Stimulated activated naive CD8-positive, alpha-beta T cell treated with anti-CD3 and anti-CD28 coated beads, Interleukin-15, amount 100 ng/mL, for 72 hours (primary cell): ENCODE measurements at regions not wholly inside any gene's neighbourhood (a gene's known extent, or its start where the extent isn't known, plus 50 kb on each side); places are given as distances from the start of the nearest gene placed in this dataset.

Source experiments
- ATAC-seq: fragments of 150-1000 bp; cut with Tn5 transposase; 2 replicates; pipeline ENCODE4 v1.10.0; 2021; ENCODE audit warnings: mild to moderate bottlenecking, moderate library complexity
- DNase-seq, 2 donors: peaks; one replicate each; pipeline ENCODE4 v3.0.0; 2021 to 2022
- H3K27ac Mint-ChIP-seq, 2 donors: one replicate each; pipeline ENCODE4 v1.8.0; 2022; ENCODE audit warnings: mild to moderate bottlenecking in 2 of 2, mixed read lengths in 2 of 2, moderate library complexity in 2 of 2
- H3K27me3 Mint-ChIP-seq: one replicate; pipeline ENCODE4 v1.8.0; 2022; ENCODE audit warnings: mixed read lengths
- H3K4me1 Mint-ChIP-seq: one replicate; pipeline ENCODE4 v1.8.0; 2022; ENCODE audit warnings: mild to moderate bottlenecking, mixed read lengths
- H3K4me3 Mint-ChIP-seq, 2 donors: one replicate each; pipeline ENCODE4 v1.8.0; 2022; ENCODE audit warnings: mild to moderate bottlenecking in 2 of 2, mixed read lengths in 2 of 2, moderate library complexity in 1 of 2
- H3K9me3 Mint-ChIP-seq, 2 donors: one replicate each; pipeline ENCODE4 v1.8.0; 2022; ENCODE audit warnings: mixed read lengths in 2 of 2

- Mint-ChIP-seq H3K27me3 (no peaks in the 10 kb centered on the region), H3K4me3 (no peak overlapping the region), H3K27ac (no peak overlapping the region), H3K4me1 (no peaks in the 10 kb centered on the region), H3K9me3 (peaks cover 18 to 25% of the 10 kb centered on the region in 2 donors)
- DNase-seq (no peak), ATAC-seq (no peak)
Observed at GRCh38 chr7:52715701-52716100, 319.7 kb upstream of the POM121L12 start.

- Mint-ChIP-seq H3K4me3 (no peak overlapping the region), H3K4me1 (no peaks in the 10 kb centered on the region), H3K27me3 (no peaks in the 10 kb centered on the region), H3K27ac (no peak overlapping the region), H3K9me3 (peaks cover 18 to 25% of the 10 kb centered on the region in 2 donors)
- DNase-seq (no peak), ATAC-seq (no peak)
Observed at GRCh38 chr7:52712938-52713337, 322.5 kb upstream of the POM121L12 start.

GRCh38 chr7:52711951-52712350, 323.5 kb upstream of the POM121L12 start:
- Mint-ChIP-seq H3K4me3 (no peak overlapping the region), H3K9me3 (peaks cover 18 to 25% of the 10 kb centered on the region in 2 donors), H3K27me3 (no peaks in the 10 kb centered on the region), H3K4me1 (no peaks in the 10 kb centered on the region), H3K27ac (no peak overlapping the region)
- DNase-seq = no peak
- ATAC-seq = no peak

- no peaks in the 10 kb centered on the region for H3K27me3 Mint-ChIP-seq
- H3K4me3 Mint-ChIP-seq = no peak overlapping the region
- no peak overlapping the region for H3K27ac Mint-ChIP-seq
- DNase-seq (no peak), ATAC-seq (no peak)
- no peaks in the 10 kb centered on the region for H3K4me1 Mint-ChIP-seq
- H3K9me3 Mint-ChIP-seq = peaks cover 13 to 17% of the 10 kb centered on the region in 2 donors
Observed at GRCh38 chr7:52708846-52709245, 326.6 kb upstream of the POM121L12 start.

- Mint-ChIP-seq H3K27me3 (no peaks in the 10 kb centered on the region), H3K4me3 (no peak overlapping the region), H3K9me3 (peaks cover 0 to 9% of the 10 kb centered on the region in 2 donors), H3K4me1 (no peaks in the 10 kb centered on the region), H3K27ac (no peak overlapping the region)
- DNase-seq (no peak), ATAC-seq (no peak)
Observed at GRCh38 chr7:52705768-52706167, 329.7 kb upstream of the POM121L12 start.

- Mint-ChIP-seq H3K27me3 (no peaks in the 10 kb centered on the region), H3K4me3 (no peak overlapping the region), H3K4me1 (no peaks in the 10 kb centered on the region), H3K27ac (no peak overlapping the region), H3K9me3 (peaks cover 8 to 15% of the 10 kb centered on the region in 2 donors)
- DNase-seq (no peak), ATAC-seq (no peak)
Observed at GRCh38 chr7:52700349-52700748, 335.1 kb upstream of the POM121L12 start.

GRCh38 chr7:52695973-52696595, 339.3 kb upstream of the POM121L12 start:
- no peak for ATAC-seq
- H3K4me1 Mint-ChIP-seq = no peaks in the 10 kb centered on the region
- peaks cover 6 to 14% of the 10 kb centered on the region in 2 donors for H3K9me3 Mint-ChIP-seq
- H3K4me3 Mint-ChIP-seq = no peak overlapping the region
- H3K27me3 Mint-ChIP-seq = no peaks in the 10 kb centered on the region
- no peak for DNase-seq
- no peak overlapping the region for H3K27ac Mint-ChIP-seq

- ATAC-seq (no peak), DNase-seq (no peak)
- H3K27ac Mint-ChIP-seq = no peak overlapping the region
- H3K9me3 Mint-ChIP-seq = peaks cover 5 to 24% of the 10 kb centered on the region in 2 donors
- H3K4me1 Mint-ChIP-seq = no peaks in the 10 kb centered on the region
- no peak overlapping the region for H3K4me3 Mint-ChIP-seq
- no peaks in the 10 kb centered on the region for H3K27me3 Mint-ChIP-seq
Observed at GRCh38 chr7:52691257-52691656, 344.2 kb upstream of the POM121L12 start.

- ATAC-seq (no peak), DNase-seq (no peak)
- H3K9me3 Mint-ChIP-seq = peaks cover 5 to 24% of the 10 kb centered on the region in 2 donors
- no peaks in the 10 kb centered on the region for H3K4me1 Mint-ChIP-seq
- H3K27ac Mint-ChIP-seq = no peak overlapping the region
- no peak overlapping the region for H3K4me3 Mint-ChIP-seq
- no peaks in the 10 kb centered on the region for H3K27me3 Mint-ChIP-seq
Observed at GRCh38 chr7:52689912-52690311, 345.5 kb upstream of the POM121L12 start.

- no peaks in the 10 kb centered on the region for H3K27me3 Mint-ChIP-seq
- no peak overlapping the region for H3K27ac Mint-ChIP-seq
- ATAC-seq (no peak), DNase-seq (no peak)
- H3K4me3 Mint-ChIP-seq = no peak overlapping the region
- H3K9me3 Mint-ChIP-seq = peaks cover 5 to 32% of the 10 kb centered on the region in 2 donors
- H3K4me1 Mint-ChIP-seq = no peaks in the 10 kb centered on the region
Observed at GRCh38 chr7:52685333-52685732, 350.1 kb upstream of the POM121L12 start.

- H3K9me3 Mint-ChIP-seq = peaks cover 5 to 30% of the 10 kb centered on the region in 2 donors
Observed at GRCh38 chr7:52684388-52684787, 351.0 kb upstream of the POM121L12 start.

GRCh38 chr7:52682993-52683392, 352.4 kb upstream of the POM121L12 start:
- Mint-ChIP-seq H3K27me3 (no peaks in the 10 kb centered on the region), H3K4me3 (no peak overlapping the region), H3K9me3 (peaks cover 5 to 27% of the 10 kb centered on the region in 2 donors), H3K4me1 (no peaks in the 10 kb centered on the region), H3K27ac (no peak overlapping the region)
- DNase-seq = no peak
- no peak for ATAC-seq

More at GRCh38 chr7:52684388-52684787, 351.0 kb upstream of the POM121L12 start:
- DNase-seq (no peak), ATAC-seq (no peak)
- Mint-ChIP-seq H3K4me3 (no peak overlapping the region), H3K4me1 (no peaks in the 10 kb centered on the region), H3K27ac (no peak overlapping the region), H3K27me3 (no peaks in the 10 kb centered on the region)

- Mint-ChIP-seq H3K4me3 (no peak overlapping the region), H3K27me3 (no peaks in the 10 kb centered on the region), H3K4me1 (no peaks in the 10 kb centered on the region), H3K27ac (no peak overlapping the region), H3K9me3 (no peaks in the 10 kb centered on the region)
- DNase-seq (no peak), ATAC-seq (no peak)
Observed at GRCh38 chr7:52670608-52671225, 364.7 kb upstream of the POM121L12 start.

- Mint-ChIP-seq H3K9me3 (no peaks in the 10 kb centered on the region), H3K27ac (no peak overlapping the region), H3K4me3 (no peak overlapping the region), H3K4me1 (no peaks in the 10 kb centered on the region), H3K27me3 (no peaks in the 10 kb centered on the region)
- no peak for ATAC-seq
- no peak for DNase-seq
Observed at GRCh38 chr7:52669031-52669430, 366.4 kb upstream of the POM121L12 start.

- Mint-ChIP-seq H3K27ac (no peak overlapping the region), H3K4me1 (no peaks in the 10 kb centered on the region), H3K9me3 (no peaks in the 10 kb centered on the region), H3K4me3 (no peak overlapping the region), H3K27me3 (no peaks in the 10 kb centered on the region)
- no peak for ATAC-seq
- DNase-seq = no peak
Observed at GRCh38 chr7:52668435-52668834, 367.0 kb upstream of the POM121L12 start.

- ATAC-seq (no peak), DNase-seq (no peak)
- no peak overlapping the region for H3K27ac Mint-ChIP-seq
- H3K4me3 Mint-ChIP-seq = no peak overlapping the region
- H3K9me3 Mint-ChIP-seq = peaks cover 4 to 8% of the 10 kb centered on the region in 2 donors
- H3K4me1 Mint-ChIP-seq = no peaks in the 10 kb centered on the region
- no peaks in the 10 kb centered on the region for H3K27me3 Mint-ChIP-seq
Observed at GRCh38 chr7:52659178-52659577, 376.3 kb upstream of the POM121L12 start.

- H3K4me1 Mint-ChIP-seq = no peaks in the 10 kb centered on the region
- H3K4me3 Mint-ChIP-seq = no peak overlapping the region
Observed at GRCh38 chr7:52656098-52656497, 379.3 kb upstream of the POM121L12 start.

More at GRCh38 chr7:52656098-52656497, 379.3 kb upstream of the POM121L12 start:
- no peak for DNase-seq
- no peaks in the 10 kb centered on the region for H3K27me3 Mint-ChIP-seq
- peaks cover 4 to 14% of the 10 kb centered on the region in 2 donors for H3K9me3 Mint-ChIP-seq
- H3K27ac Mint-ChIP-seq = no peak overlapping the region
- ATAC-seq = no peak
